Activated T-cell treated with anti-CD3 and anti-CD28 coated beads, Interleukin-2, amount 50 U/mL, for 24 hours (primary cell): ENCODE measurements at regions not wholly inside any gene's neighbourhood (a gene's known extent, or its start where the extent isn't known, plus 50 kb on each side); places are given as distances from the start of the nearest gene placed in this dataset.
"Not testable (repeated sequence)": the region's sequence is repeated elsewhere in the genome, so short reads cannot be mapped to it uniquely, and the experiment has no call there.

Experiments
- DNase-seq: peaks from one replicate; pipeline ENCODE4 v3.0.0-alpha.2; 2020
- H3K27ac Mint-ChIP-seq: 2 replicates; pipeline ENCODE4 v1.8.0; 2020; ENCODE audit warnings: mild to moderate bottlenecking, mixed read lengths
- H3K27me3 Mint-ChIP-seq: 2 replicates; pipeline ENCODE4 v1.8.0; 2020; ENCODE audit warnings: mixed read lengths
- H3K36me3 Mint-ChIP-seq: 2 replicates; pipeline ENCODE4 v1.8.0; 2020; ENCODE audit warnings: low read depth, mixed read lengths
- H3K4me1 Mint-ChIP-seq: 2 replicates; pipeline ENCODE4 v1.8.0; 2020; ENCODE audit warnings: low read depth, mixed read lengths
- H3K4me3 Mint-ChIP-seq: 2 replicates; pipeline ENCODE4 v1.8.0; 2020; ENCODE audit warnings: mild to moderate bottlenecking, moderate library complexity, mixed read lengths
- H3K9me3 Mint-ChIP-seq: 2 replicates; pipeline ENCODE4 v1.8.0; 2020; ENCODE audit warnings: mixed read lengths

DNA sequence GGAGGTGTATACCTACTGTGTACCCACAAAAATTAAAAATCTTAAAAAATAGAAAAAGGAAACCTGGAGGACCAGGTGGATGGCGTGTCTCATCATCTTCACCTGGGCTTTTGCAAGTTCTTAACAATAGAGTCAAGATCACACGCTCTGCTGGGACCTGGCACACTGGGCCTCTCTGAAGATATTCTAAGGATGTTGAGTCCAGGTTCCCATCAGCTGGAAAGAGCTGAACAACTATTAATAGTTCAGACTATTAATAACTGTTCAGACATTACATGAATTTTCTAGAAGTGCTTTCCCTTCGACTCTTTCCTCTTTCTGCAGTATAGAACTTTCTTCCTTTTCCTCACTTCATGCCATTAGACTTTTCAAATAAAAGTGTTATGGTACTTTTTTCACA lies 320.2 kb upstream of the IL12A start:
- H3K9me3 Mint-ChIP-seq, result no peaks in the 10 kb centered on the region
- H3K27me3 Mint-ChIP-seq, result no peaks in the 10 kb centered on the region
- H3K36me3 Mint-ChIP-seq, result no peaks in the 10 kb centered on the region
- no peak overlapping the region for H3K27ac Mint-ChIP-seq
- DNase-seq, result no peak
- no peaks in the 10 kb centered on the region for H3K4me1 Mint-ChIP-seq
- H3K4me3 Mint-ChIP-seq, result no peak overlapping the region

DNA sequence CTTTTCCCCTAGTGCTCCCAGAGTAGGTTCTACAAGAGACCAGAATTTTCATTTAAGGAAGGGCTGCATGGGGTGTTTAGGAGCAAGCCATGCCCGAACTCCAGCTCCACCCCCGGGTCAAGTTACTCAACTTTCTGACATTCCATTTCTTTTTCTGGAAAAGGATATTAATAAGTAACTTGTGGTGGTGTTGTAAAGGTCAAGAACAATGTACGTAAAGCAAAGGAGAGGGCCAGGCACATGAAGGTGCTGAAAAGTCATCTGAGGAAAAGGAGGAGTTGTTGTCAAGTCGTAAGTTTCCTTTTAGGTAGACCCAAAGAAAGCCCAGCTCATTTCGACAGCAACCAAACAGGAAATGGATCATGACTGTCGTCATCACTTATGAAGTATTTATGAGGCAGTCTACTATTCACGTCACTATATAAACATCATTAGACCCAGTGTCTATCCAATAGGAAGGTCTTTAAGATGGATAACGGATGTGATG lies 319.6 kb upstream of the IL12A start:
- Mint-ChIP-seq H3K36me3 (no peaks in the 10 kb centered on the region), H3K4me1 (no peaks in the 10 kb centered on the region), H3K4me3 (no peak overlapping the region), H3K27ac (no peak overlapping the region), H3K9me3 (no peaks in the 10 kb centered on the region), H3K27me3 (no peaks in the 10 kb centered on the region)
- no peak for DNase-seq

DNA sequence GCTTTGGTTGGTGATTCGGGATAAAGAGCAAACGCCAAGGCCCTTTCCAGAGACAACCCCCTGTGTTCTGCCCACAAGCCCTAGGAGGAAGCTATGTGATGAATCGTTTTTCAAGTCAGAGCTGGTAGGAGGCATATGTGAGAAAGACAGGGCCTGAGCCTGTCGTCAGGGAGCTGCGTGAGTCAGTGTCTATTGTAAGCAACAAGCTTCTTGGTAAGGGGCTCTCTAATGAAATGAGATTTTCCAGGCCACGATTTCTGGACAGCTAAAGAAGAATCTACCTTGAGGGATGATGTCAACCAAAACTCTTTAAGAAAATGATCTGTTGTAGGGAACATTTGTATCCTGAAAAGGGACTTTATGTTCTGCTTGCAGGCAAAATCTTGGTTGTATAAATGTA lies 318.9 kb upstream of the IL12A start:
- no peak overlapping the region for H3K27ac Mint-ChIP-seq
- H3K4me1 Mint-ChIP-seq, result no peaks in the 10 kb centered on the region
- H3K4me3 Mint-ChIP-seq, result no peak overlapping the region
- DNase-seq, result no peak
- H3K36me3 Mint-ChIP-seq, result no peaks in the 10 kb centered on the region
- H3K27me3 Mint-ChIP-seq, result no peaks in the 10 kb centered on the region
- H3K9me3 Mint-ChIP-seq, result no peaks in the 10 kb centered on the region

DNA sequence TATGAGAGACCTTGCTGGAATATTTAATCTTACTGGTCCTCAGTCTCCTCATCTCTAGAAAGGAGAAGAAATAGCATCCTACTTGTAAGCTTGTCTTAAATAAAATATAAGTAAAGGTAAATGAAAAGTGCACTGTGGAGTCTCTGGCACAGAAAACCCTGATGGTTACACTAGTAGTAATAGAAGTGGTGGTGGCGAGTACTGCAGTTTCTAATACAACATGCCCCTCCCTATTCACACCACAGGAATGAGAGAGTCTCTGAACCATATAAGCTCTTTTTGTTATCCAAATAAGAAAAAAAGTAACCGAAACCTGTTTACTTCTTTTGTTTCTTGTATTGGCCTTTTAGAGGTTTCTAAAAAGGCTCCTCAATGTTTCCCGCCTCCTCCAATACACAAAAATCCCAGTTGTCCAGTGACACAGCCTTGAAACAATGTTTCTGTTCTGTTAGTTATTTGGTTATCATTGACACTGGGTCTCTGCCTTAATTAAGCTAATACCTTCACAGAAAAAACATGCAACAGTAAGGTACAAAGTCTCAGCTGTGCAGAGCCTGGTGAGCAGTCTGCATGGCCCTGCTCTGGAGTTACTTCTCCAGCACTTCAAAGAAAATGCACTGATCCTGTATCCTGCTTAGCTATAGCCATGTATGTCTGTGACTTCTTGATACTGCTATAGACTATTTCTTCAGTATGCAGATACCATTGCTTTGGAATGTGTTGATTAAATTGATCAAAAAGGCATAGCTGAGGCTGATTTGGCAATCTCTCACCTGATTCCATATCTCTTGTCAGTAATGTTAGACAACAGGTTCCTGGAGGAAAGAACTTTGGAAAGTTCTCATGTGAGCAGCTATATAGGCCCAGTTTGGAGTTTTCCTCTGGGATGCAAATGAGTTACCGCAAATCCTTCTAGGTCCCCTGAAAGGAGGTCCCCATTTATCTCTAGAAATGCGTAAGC lies 315.6 kb upstream of the IL12A start:
- Mint-ChIP-seq H3K9me3 (no peaks in the 10 kb centered on the region), H3K27ac (no peak overlapping the region), H3K36me3 (no peaks in the 10 kb centered on the region), H3K4me3 (no peak overlapping the region), H3K4me1 (no peaks in the 10 kb centered on the region), H3K27me3 (no peaks in the 10 kb centered on the region)
- DNase-seq, result no peak

DNA sequence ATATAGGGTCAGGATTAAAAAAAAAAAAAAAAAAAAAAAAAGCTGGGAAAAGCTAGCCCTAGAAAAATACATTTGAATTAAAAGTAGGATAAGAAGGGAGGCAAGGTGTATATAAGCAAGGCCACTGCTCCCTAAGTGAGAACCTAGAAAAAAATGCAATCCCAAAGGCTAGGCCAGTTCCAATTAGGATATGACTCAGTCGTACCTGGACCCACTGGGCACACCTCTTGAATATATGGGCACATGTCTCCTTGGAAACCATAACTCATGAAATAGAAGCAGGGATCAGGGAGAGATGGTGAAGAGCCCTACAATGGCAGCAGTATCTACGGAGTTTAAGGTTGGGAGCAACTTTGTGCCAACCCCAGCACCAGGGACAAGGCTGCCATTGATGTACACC lies 314.1 kb upstream of the IL12A start:
- Mint-ChIP-seq H3K9me3 (no peaks in the 10 kb centered on the region), H3K4me3 (no peak overlapping the region), H3K27ac (no peak overlapping the region), H3K27me3 (no peaks in the 10 kb centered on the region), H3K36me3 (no peaks in the 10 kb centered on the region), H3K4me1 (no peaks in the 10 kb centered on the region)
- no peak for DNase-seq

DNA sequence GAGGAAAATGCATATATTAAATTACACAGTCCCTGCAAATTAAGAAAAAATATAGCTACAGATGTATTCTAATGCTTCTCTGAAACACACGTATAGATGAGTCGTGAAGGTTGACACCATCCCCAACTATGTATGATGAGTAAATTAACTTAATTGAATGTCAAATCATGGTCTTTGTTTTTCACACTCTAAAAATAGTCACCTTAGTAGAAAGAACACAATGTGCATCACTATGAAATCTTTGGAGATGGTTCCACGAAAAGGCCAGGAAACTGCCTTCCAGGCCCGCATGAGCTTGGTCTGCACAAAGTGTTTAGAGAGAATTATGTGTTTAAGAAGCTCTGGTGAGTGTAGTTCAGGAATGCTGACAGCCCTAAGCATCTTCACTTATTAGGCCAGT lies 313.4 kb upstream of the IL12A start:
- H3K27me3 Mint-ChIP-seq, result no peaks in the 10 kb centered on the region
- no peak overlapping the region for H3K4me3 Mint-ChIP-seq
- no peak for DNase-seq
- no peaks in the 10 kb centered on the region for H3K4me1 Mint-ChIP-seq
- no peaks in the 10 kb centered on the region for H3K36me3 Mint-ChIP-seq
- H3K9me3 Mint-ChIP-seq, result no peaks in the 10 kb centered on the region
- no peak overlapping the region for H3K27ac Mint-ChIP-seq

DNA sequence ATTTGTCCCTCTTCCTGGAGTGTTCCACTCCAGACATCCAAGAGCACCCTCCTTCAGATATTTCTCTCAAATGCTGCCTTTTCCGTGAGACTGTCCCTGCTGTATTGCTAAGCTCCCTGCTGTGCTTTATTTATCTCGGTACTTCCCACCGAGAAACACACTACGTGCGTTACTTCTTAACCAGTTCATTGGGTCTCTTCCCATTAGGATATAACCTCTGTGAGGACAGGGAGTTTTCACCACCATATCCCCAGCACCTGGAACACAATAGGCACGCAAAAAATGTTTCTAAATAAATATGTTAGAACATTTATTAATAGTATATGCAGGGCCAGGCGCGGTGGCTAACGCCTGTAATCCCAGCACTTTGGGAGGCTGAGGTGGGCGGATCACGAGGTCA lies 308.7 kb upstream of the IL12A start:
- H3K27me3 Mint-ChIP-seq, result no peaks in the 10 kb centered on the region

DNA sequence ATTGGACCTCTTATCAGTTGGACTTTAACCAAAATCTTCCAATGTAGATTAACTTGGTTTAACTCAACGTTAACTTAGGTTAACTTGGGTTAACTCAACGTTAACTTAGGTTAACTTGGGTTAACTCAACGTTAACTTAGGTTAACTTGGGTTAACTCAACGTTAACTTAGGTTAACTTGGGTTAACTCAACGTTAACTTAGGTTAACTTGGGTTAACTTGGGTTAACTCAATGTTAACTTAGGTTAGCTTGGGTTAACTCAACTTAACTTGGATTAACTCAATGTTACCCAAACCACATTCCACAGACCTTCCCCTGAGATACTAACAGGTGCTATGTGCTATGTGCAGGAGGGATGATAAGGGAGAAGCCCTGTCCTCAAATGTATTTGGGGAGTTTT lies 306.9 kb upstream of the IL12A start:
- H3K9me3 Mint-ChIP-seq, DNase-seq, H3K4me3 Mint-ChIP-seq, H3K4me1 Mint-ChIP-seq, H3K36me3 Mint-ChIP-seq, H3K27me3 Mint-ChIP-seq, H3K27ac Mint-ChIP-seq: not testable (repeated sequence)

More for the DNA sequence above, 308.7 kb upstream of the IL12A start:
- no peak for DNase-seq
- Mint-ChIP-seq H3K9me3 (peaks cover 3% of the 10 kb centered on the region), H3K27ac (no peak overlapping the region), H3K4me1 (no peaks in the 10 kb centered on the region), H3K4me3 (no peak overlapping the region), H3K36me3 (no peaks in the 10 kb centered on the region)

DNA sequence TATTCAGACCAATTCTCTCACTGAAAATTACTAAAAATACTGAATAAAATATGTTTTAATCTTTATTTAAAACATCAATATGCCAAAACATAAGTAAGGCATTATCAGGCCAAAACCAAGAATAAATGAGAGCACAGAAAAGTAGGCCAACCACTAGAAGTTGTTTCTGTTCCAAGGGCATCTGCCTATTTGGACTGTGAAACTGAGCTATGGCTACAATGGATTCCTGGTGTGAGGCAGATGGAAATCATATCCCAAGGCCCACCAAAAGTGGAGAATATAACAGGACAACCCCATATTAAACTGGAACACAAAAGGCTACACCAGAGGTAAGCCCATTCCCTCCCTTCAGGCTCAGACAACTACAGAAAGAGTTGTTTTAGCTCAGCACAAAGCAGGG lies 302.8 kb upstream of the IL12A start:
- DNase-seq, result no peak
- Mint-ChIP-seq H3K4me3 (no peak overlapping the region), H3K4me1 (no peaks in the 10 kb centered on the region), H3K36me3 (no peaks in the 10 kb centered on the region), H3K27ac (no peak overlapping the region), H3K27me3 (no peaks in the 10 kb centered on the region), H3K9me3 (peaks cover 11% of the 10 kb centered on the region)

DNA sequence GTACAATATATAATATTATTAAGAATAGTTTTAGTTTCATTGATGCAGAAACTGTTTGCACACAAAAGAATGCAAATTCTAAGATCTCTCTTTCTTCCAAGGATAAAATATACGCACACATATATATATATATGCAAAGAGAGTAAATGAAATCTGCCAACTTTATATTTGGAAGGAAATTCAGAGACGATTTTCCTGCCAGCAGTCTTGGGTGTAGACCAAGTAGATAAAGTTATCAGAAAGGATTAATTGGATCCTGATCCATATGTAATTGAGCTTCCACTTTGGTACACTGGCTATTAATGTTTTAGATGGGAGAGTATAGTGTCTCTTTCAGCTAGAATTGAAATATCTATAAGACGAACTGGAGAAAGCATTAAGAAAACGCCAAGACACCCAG lies 295.4 kb upstream of the IL12A start:
- Mint-ChIP-seq H3K4me1 (no peaks in the 10 kb centered on the region), H3K36me3 (no peaks in the 10 kb centered on the region), H3K4me3 (no peak overlapping the region), H3K27me3 (no peaks in the 10 kb centered on the region), H3K27ac (no peak overlapping the region), H3K9me3 (peaks cover 9% of the 10 kb centered on the region)
- DNase-seq, result no peak

DNA sequence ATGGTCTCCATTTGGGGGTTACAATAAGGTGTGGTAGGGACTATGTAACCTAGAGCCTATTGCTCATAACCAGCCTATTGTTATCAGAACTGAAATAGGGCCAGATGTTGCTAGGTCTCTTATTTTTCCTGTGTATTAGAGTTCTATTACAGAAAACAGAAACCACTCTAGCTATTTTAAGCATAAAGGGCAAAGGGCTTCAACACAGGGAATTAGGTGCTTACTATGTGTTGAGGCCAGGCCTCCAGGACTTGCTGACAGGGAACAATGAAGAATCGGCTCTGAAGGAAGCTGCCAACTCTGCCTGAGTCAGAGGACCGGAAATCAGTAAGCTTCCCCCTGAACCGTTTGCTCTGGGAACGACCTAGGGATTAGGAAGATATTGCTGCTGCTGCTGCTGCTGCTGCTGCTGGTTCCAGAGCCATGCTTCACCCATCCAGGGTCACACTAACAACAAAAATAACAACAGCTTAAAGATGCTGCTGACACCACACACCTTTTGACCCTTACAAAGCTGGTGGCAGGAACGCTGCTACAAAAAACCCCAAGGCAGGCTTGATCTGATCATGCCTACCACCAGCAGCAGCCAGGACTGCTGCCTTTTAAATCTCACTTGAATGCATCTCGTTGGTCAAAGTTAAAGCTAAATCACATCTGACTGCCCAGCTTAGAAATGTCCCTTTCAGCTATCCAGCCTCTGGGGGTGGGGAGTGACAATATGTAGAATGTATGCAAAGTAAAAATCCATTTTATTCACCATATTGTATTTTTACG lies 276.9 kb upstream of the IL12A start:
- no peaks in the 10 kb centered on the region for H3K4me1 Mint-ChIP-seq

DNA sequence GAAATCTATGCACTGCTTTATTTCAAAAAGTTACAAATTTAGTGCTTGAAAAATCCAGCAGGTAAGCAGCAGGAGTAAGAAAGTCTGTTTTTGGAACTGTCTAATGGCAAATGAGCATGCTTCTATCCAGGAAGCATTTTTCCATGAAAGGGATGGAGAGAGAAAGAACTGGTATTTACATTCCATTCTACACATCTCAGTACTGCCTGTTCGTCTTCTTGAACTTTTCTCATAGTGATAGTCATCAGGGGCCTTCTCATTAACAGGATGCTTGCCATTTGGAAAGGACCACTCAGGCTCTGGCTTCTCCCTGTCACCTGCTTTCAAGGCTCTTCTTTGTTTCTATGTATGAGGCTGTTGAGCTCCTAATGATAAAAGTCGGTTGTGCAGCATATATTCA lies 267.3 kb upstream of the IL12A start:
- Mint-ChIP-seq H3K4me1 (no peaks in the 10 kb centered on the region), H3K36me3 (no peaks in the 10 kb centered on the region), H3K9me3 (peaks cover 4% of the 10 kb centered on the region), H3K27ac (no peak overlapping the region), H3K4me3 (no peak overlapping the region), H3K27me3 (no peaks in the 10 kb centered on the region)
- DNase-seq, result no peak

More for the DNA sequence above, 276.9 kb upstream of the IL12A start:
- DNase-seq, result no peak
- Mint-ChIP-seq H3K4me3 (no peak overlapping the region), H3K27ac (no peak overlapping the region), H3K36me3 (no peaks in the 10 kb centered on the region), H3K9me3 (no peaks in the 10 kb centered on the region), H3K27me3 (no peaks in the 10 kb centered on the region)

DNA sequence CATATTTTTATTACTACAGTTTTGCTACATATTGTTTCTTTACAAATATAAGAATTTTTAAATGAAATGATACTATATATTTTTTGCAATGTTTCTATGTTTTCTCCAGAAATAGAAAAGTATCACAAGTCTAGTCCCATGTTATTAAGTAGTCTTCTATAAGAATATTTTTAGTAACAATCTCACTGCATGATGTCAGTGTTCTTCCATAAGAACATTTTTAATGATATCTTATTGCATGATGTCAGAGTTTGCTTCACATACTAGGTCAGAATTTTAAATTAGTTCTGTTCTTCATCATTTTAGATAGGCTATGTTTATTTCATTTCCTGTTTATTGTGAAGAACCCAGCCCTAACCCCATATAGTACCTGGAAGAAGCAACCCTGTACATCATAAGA lies 265.3 kb upstream of the IL12A start:
- Mint-ChIP-seq H3K27ac (no peak overlapping the region), H3K36me3 (no peaks in the 10 kb centered on the region), H3K4me3 (no peak overlapping the region), H3K27me3 (no peaks in the 10 kb centered on the region), H3K4me1 (no peaks in the 10 kb centered on the region), H3K9me3 (peaks cover 4% of the 10 kb centered on the region)
- no peak for DNase-seq

DNA sequence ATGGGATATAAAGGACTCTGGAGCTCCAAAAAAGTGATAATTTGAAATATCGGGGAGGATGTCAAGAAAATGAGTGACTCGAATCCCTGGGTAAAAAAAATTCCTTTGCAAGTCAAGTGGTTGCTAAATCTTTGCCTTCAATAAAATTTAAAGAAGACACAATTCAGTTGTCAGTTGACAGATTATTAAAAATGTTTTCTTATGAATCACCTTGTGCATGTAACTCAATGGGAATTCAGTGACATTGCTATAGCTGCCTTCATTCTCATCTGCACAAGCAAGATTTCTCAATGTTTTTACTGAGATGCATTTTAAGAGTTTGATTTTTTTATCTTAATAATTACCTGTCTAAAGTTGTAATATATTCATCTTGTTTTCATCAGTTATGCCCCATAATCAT lies 264.0 kb upstream of the IL12A start:
- H3K36me3 Mint-ChIP-seq, result no peaks in the 10 kb centered on the region
- H3K4me3 Mint-ChIP-seq, result no peak overlapping the region
- H3K4me1 Mint-ChIP-seq, result no peaks in the 10 kb centered on the region
- peaks cover 4% of the 10 kb centered on the region for H3K9me3 Mint-ChIP-seq
- no peak for DNase-seq
- H3K27me3 Mint-ChIP-seq, result no peaks in the 10 kb centered on the region
- H3K27ac Mint-ChIP-seq, result no peak overlapping the region
